G401 (cell line): ENCODE measurements at regions not wholly inside any gene's neighbourhood (a gene's known extent, or its start where the extent isn't known, plus 50 kb on each side); places are given as distances from the start of the nearest gene placed in this dataset.

ENCODE experiments used
- DNase-seq: peaks from one replicate; pipeline ENCODE4 v3.0.0-alpha.2; 2015; ENCODE audit warnings: low spot score
- in situ Hi-C: cut with HindIII; loops from 2 replicates; pipeline ENCODE4 v1.10.0; 2016; ENCODE audit warnings: low sequenced_read_pairs, mixed read lengths

GRCh38 chr9:108095496-108095895 lies 605.9 kb upstream of the KLF4 start:
- no peak for DNase-seq
- in situ Hi-C loops, result no loop called here

- in situ Hi-C loops, result no loop called here
- DNase-seq, result no peak
Observed at GRCh38 chr9:108094676-108094993, 605.1 kb upstream of the KLF4 start.

GRCh38 chr9:108093773-108094675 lies 604.5 kb upstream of the KLF4 start:
- DNase-seq, result no peak
- in situ Hi-C loops, result no loop called here

GRCh38 chr9:108088916-108089315 lies 599.3 kb upstream of the KLF4 start:
- in situ Hi-C loops, result no loop called here
- no peak for DNase-seq

GRCh38 chr9:108087781-108088180 lies 598.2 kb upstream of the KLF4 start:
- in situ Hi-C loops, result no loop called here

GRCh38 chr9:108086624-108087023 lies 597.1 kb upstream of the KLF4 start:
- in situ Hi-C loops, result no loop called here
- no peak for DNase-seq

More at GRCh38 chr9:108087781-108088180, 598.2 kb upstream of the KLF4 start:
- DNase-seq, result no peak

GRCh38 chr9:108085294-108085693 lies 595.7 kb upstream of the KLF4 start:
- DNase-seq, result no peak
- in situ Hi-C loops, result no loop called here

- in situ Hi-C loops, result no loop called here
- DNase-seq, result no peak
Observed at GRCh38 chr9:108083796-108084352, 594.3 kb upstream of the KLF4 start.

GRCh38 chr9:108083160-108083750 lies 593.7 kb upstream of the KLF4 start:
- in situ Hi-C loops, result no loop called here
- DNase-seq, result no peak

GRCh38 chr9:108081112-108081511 lies 591.5 kb upstream of the KLF4 start:
- in situ Hi-C loops, result no loop called here
- no peak for DNase-seq

- DNase-seq, result no peak
- in situ Hi-C loops, result no loop called here
Observed at GRCh38 chr9:108080285-108080684, 590.7 kb upstream of the KLF4 start.

GRCh38 chr9:108078811-108079210 lies 589.2 kb upstream of the KLF4 start:
- in situ Hi-C loops, result no loop called here
- DNase-seq, result no peak

GRCh38 chr9:108078375-108078774 lies 588.8 kb upstream of the KLF4 start:
- no peak for DNase-seq
- in situ Hi-C loops, result no loop called here

GRCh38 chr9:108077556-108077955 lies 588.0 kb upstream of the KLF4 start:
- no peak for DNase-seq
- in situ Hi-C loops, result no loop called here

- in situ Hi-C loops, result no loop called here
- DNase-seq, result no peak
Observed at GRCh38 chr9:108074900-108075299, 585.3 kb upstream of the KLF4 start.

- no peak for DNase-seq
- in situ Hi-C loops, result no loop called here
Observed at GRCh38 chr9:108073823-108074222, 584.3 kb upstream of the KLF4 start.

- no peak for DNase-seq
Observed at GRCh38 chr9:108072740-108073139, 583.2 kb upstream of the KLF4 start.

GRCh38 chr9:108070861-108071260 lies 581.3 kb upstream of the KLF4 start:
- no peak for DNase-seq
- in situ Hi-C loops, result no loop called here

More at GRCh38 chr9:108072740-108073139, 583.2 kb upstream of the KLF4 start:
- in situ Hi-C loops, result no loop called here

- in situ Hi-C loops, result no loop called here
- no peak for DNase-seq
Observed at GRCh38 chr9:108069991-108070390, 580.4 kb upstream of the KLF4 start.

- DNase-seq, result no peak
- in situ Hi-C loops, result no loop called here
Observed at GRCh38 chr9:108062680-108063079, 573.1 kb upstream of the KLF4 start.

GRCh38 chr9:108060175-108060574 lies 570.6 kb upstream of the KLF4 start:
- in situ Hi-C loops, result no loop called here
- DNase-seq, result no peak
